Keratinocyte (primary cell): ENCODE measurements at regions not wholly inside any gene's neighbourhood (a gene's known extent, or its start where the extent isn't known, plus 50 kb on each side); places are given as distances from the start of the nearest gene placed in this dataset.

Source experiments
- DNase-seq: peaks from one replicate; pipeline ENCODE4 v3.0.0-alpha.2; 2011; ENCODE audit warnings: low read depth, missing footprints, low spot score
- FAIRE-seq: peaks from 2 replicates; lab custom pipeline; 2011; peaks lifted over from hg19 to GRCh38; lab: Jason Lieb, UNC
- H2AFZ ChIP-seq: 2 replicates; pipeline ENCODE4 v1.6.0; 2012; ENCODE audit warnings: low read length, control low read depth, inconsistent platforms; ENCODE audit not compliant: control insufficient read depth
- H3K27ac ChIP-seq: 2 replicates; pipeline ENCODE4 v1.5.1; 2011; ENCODE audit warnings: low read length; ENCODE audit not compliant: control insufficient read depth, insufficient read depth
- H3K27me3 ChIP-seq: 3 replicates; pipeline ENCODE4 v1.6.0; 2011; ENCODE audit warnings: low read length; ENCODE audit not compliant: control insufficient read depth, insufficient read depth; ENCODE audit errors: extremely low read depth
- H3K36me3 ChIP-seq, 2 experiments: 2 replicates in 1 of 2; 3 replicates in 1 of 2; pipeline ENCODE4 v1.5.1; 2011; ENCODE audit warnings: low read length in 2 of 2, mild to moderate bottlenecking in 1 of 2; ENCODE audit not compliant: control insufficient read depth in 2 of 2, insufficient read depth in 2 of 2; ENCODE audit errors: extremely low read depth in 1 of 2
- H3K4me1 ChIP-seq: 3 replicates; pipeline ENCODE4 v1.5.1; 2011; ENCODE audit warnings: low read length; ENCODE audit not compliant: control insufficient read depth, insufficient read depth; ENCODE audit errors: extremely low read depth
- H3K4me2 ChIP-seq: 3 replicates; pipeline ENCODE4 v1.6.0; 2011; ENCODE audit warnings: low read depth, low read length; ENCODE audit not compliant: control insufficient read depth, insufficient read depth; ENCODE audit errors: extremely low read depth
- H3K4me3 ChIP-seq, 3 experiments: fragments of 200-600 bp in 1 of 3; sonication (generic) in 1 of 3; 2 replicates in 2 of 3; 3 replicates in 1 of 3; pipeline ENCODE4 v1.5.1; 2011 to 2016; ENCODE audit warnings: low read length in 3 of 3, mild to moderate bottlenecking in 3 of 3, control low read depth in 2 of 3, inconsistent platforms in 1 of 3, low read depth in 1 of 3, mixed read lengths in 1 of 3, mixed run types in 1 of 3, moderate library complexity in 1 of 3; ENCODE audit not compliant: control insufficient read depth in 2 of 3, insufficient read depth in 2 of 3; ENCODE audit errors: extremely low read depth in 1 of 3
- H3K79me2 ChIP-seq: 2 replicates; pipeline ENCODE4 v1.6.0; 2012; ENCODE audit warnings: low read length; ENCODE audit not compliant: control insufficient read depth, insufficient read depth
- H3K9ac ChIP-seq: 3 replicates; pipeline ENCODE4 v1.6.0; 2011; ENCODE audit warnings: low read length; ENCODE audit not compliant: control insufficient read depth, insufficient read depth; ENCODE audit errors: extremely low read depth
- H3K9me1 ChIP-seq: 3 replicates; pipeline ENCODE4 v1.6.0; 2011; ENCODE audit warnings: low read length; ENCODE audit not compliant: control insufficient read depth, insufficient read depth; ENCODE audit errors: extremely low read depth
- H3K9me3 ChIP-seq: 2 replicates; pipeline ENCODE4 v1.5.1; 2012; ENCODE audit warnings: low read depth, low read length; ENCODE audit not compliant: control insufficient read depth
- H4K20me1 ChIP-seq: 3 replicates; pipeline ENCODE4 v1.6.0; 2011; ENCODE audit warnings: low read length; ENCODE audit not compliant: control insufficient read depth, insufficient read depth; ENCODE audit errors: extremely low read depth
- CTCF ChIP-seq, 3 experiments: IDR thresholded peaks in 1 of 3; conservative IDR thresholded peaks in 1 of 3; optimal IDR thresholded peaks in 1 of 3; 2 replicates in 2 of 3; 3 replicates in 1 of 3; pipeline versions ENCODE3 to v1.5.1; 2011; ENCODE audit warnings: low read length in 3 of 3, mild to moderate bottlenecking in 3 of 3, moderate library complexity in 2 of 3, control low read depth in 1 of 3, inconsistent platforms in 1 of 3; ENCODE audit not compliant: insufficient read depth in 2 of 3; ENCODE audit errors: extremely low read depth in 1 of 3
- EZH2 ChIP-seq: IDR thresholded peaks from one replicate; pipeline ENCODE4 v1.6.1; 2012; ENCODE audit warnings: inconsistent platforms, mild to moderate bottlenecking, low read length, moderate library complexity
- dilution Hi-C: fragments of 300-500 bp; cut with MboI; formaldehyde crosslinking; loops from one replicate; pipeline ENCODE4 v1.7.0; 2020; ENCODE audit warnings: low sequenced_read_pairs; ENCODE audit not compliant: extremely low pct_ligation_motif_present

- no peaks in the 10 kb centered on the region for H3K9me3 ChIP-seq
- H3K9ac ChIP-seq = no peak overlapping the region
- dilution Hi-C loops = no loop called here
Measured at GRCh38 chr4:141348573-141348972, 127.9 kb downstream of the ZNF330 start.

GRCh38 chr4:141349236-141349635 lies 128.5 kb downstream of the ZNF330 start:
- Histone ChIP-seq H3K4me1 (no peaks in the 10 kb centered on the region), H3K4me3 (no peak overlapping the region), H3K9me1 (no peaks in the 10 kb centered on the region), H3K9me3 (no peaks in the 10 kb centered on the region), H4K20me1 (no peaks in the 10 kb centered on the region), H2AFZ (no peak overlapping the region), H3K9ac (no peak overlapping the region), H3K4me2 (no peak overlapping the region), H3K27me3 (no peaks in the 10 kb centered on the region), H3K36me3 (no peaks in the 10 kb centered on the region), H3K27ac (no peak overlapping the region), H3K79me2 (no peaks in the 10 kb centered on the region)
- dilution Hi-C loops = no loop called here
- TF ChIP-seq CTCF (optimal IDR thresholded peaks at IDR 0.05 in 1 of 3, IDR thresholded peaks at IDR 0.05 in 1 of 3, conservative IDR thresholded peaks at IDR 0.05 in 1 of 3; ENCODE audit: extremely low read depth in 1 of 3, insufficient read depth in 2 of 3, low read length in 3 of 3) (no peak), EZH2 (no peak)
- FAIRE-seq (no peak), DNase-seq (no peak)

More at GRCh38 chr4:141348573-141348972, 127.9 kb downstream of the ZNF330 start:
- Histone ChIP-seq H3K9me1 (no peaks in the 10 kb centered on the region), H3K79me2 (no peaks in the 10 kb centered on the region), H3K4me3 (no peak overlapping the region), H2AFZ (no peak overlapping the region), H3K4me1 (no peaks in the 10 kb centered on the region), H3K36me3 (no peaks in the 10 kb centered on the region), H4K20me1 (no peaks in the 10 kb centered on the region), H3K27me3 (no peaks in the 10 kb centered on the region), H3K4me2 (no peak overlapping the region), H3K27ac (no peak overlapping the region)
- TF ChIP-seq CTCF (optimal IDR thresholded peaks at IDR 0.05 in 1 of 3, IDR thresholded peaks at IDR 0.05 in 1 of 3, conservative IDR thresholded peaks at IDR 0.05 in 1 of 3; ENCODE audit: extremely low read depth in 1 of 3, insufficient read depth in 2 of 3, low read length in 3 of 3) = no peak
- FAIRE-seq (no peak), DNase-seq (no peak)
